ENCODE measurements at regions not wholly inside any gene's neighbourhood (a gene's known extent, or its start where the extent isn't known, plus 50 kb on each side); places are given as distances from the start of the nearest gene placed in this dataset.
A peak's percentile ranks its signal among the peaks of the same experiment; 100 is the strongest.

GRCh38 chr14:22409006-22409405, 180.0 kb downstream of the DAD1 start:
- 70% methylated on average over 3 of the region's 3 CpGs for WGBS
- Histone ChIP-seq H3K27me3 (no peaks in the 10 kb centered on the region), H3K27ac (no peak overlapping the region), H3K9me3 (no peaks in the 10 kb centered on the region), H3K4me3 (no peak overlapping the region), H3K4me1 (peaks cover 5% of the 10 kb centered on the region), H3K36me3 (no peaks in the 10 kb centered on the region)
- TF ChIP-seq POLR2A (IDR thresholded peaks at IDR 0.05): no peak
- TF ChIP-seq CTCF (IDR thresholded peaks at IDR 0.05): no peak
- TF ChIP-seq POLR2AphosphoS5 (IDR thresholded peaks at IDR 0.05): no peak
- no peak for TF ChIP-seq EP300 (IDR thresholded peaks at IDR 0.05)
- DNase-seq (ENCODE audit: low spot score in 2 of 2): no peak

- no peaks in the 10 kb centered on the region for H3K27me3 ChIP-seq
- WGBS: 92% methylated on average over 2 of the region's 2 CpGs
Observed at GRCh38 chr14:22408547-22408946, 180.5 kb downstream of the DAD1 start.

GRCh38 chr14:22407033-22407432, 182.0 kb downstream of the DAD1 start:
- no peak for TF ChIP-seq POLR2AphosphoS5 (IDR thresholded peaks at IDR 0.05)
- H3K27me3 ChIP-seq: no peaks in the 10 kb centered on the region
- H3K4me1 ChIP-seq: no peaks in the 10 kb centered on the region
- no peak overlapping the region for H3K4me3 ChIP-seq
- H3K36me3 ChIP-seq: no peaks in the 10 kb centered on the region
- H3K27ac ChIP-seq: no peak overlapping the region
- 90% methylated on average over 6 of the region's 6 CpGs for WGBS
- H3K9me3 ChIP-seq: no peaks in the 10 kb centered on the region
- no peak for DNase-seq (ENCODE audit: low spot score in 2 of 2)

More at GRCh38 chr14:22408547-22408946, 180.5 kb downstream of the DAD1 start:
- no peak for TF ChIP-seq POLR2AphosphoS5 (IDR thresholded peaks at IDR 0.05)
- TF ChIP-seq POLR2A (IDR thresholded peaks at IDR 0.05): no peak
- no peak for TF ChIP-seq CTCF (IDR thresholded peaks at IDR 0.05)
- TF ChIP-seq EP300 (IDR thresholded peaks at IDR 0.05): no peak
- Histone ChIP-seq H3K36me3 (no peaks in the 10 kb centered on the region), H3K27ac (no peak overlapping the region), H3K9me3 (no peaks in the 10 kb centered on the region), H3K4me3 (no peak overlapping the region), H3K4me1 (peaks cover 5% of the 10 kb centered on the region)
- no peak for DNase-seq (ENCODE audit: low spot score in 2 of 2)

- no peaks in the 10 kb centered on the region for H3K36me3 ChIP-seq
- DNase-seq (ENCODE audit: low spot score in 2 of 2): no peak
- H3K9me3 ChIP-seq: no peaks in the 10 kb centered on the region
- TF ChIP-seq POLR2A (IDR thresholded peaks at IDR 0.05): no peak
- no peak for TF ChIP-seq EP300 (IDR thresholded peaks at IDR 0.05)
- peaks cover 6% of the 10 kb centered on the region for H3K4me1 ChIP-seq
- no peak overlapping the region for H3K27ac ChIP-seq
- H3K27me3 ChIP-seq: no peaks in the 10 kb centered on the region
- no peak overlapping the region for H3K4me3 ChIP-seq
- WGBS: 72% methylated on average over 1 of the region's 1 CpG
Observed at GRCh38 chr14:22405201-22405600, 183.8 kb downstream of the DAD1 start.

GRCh38 chr14:22403296-22403695, 185.7 kb downstream of the DAD1 start:
- 83% methylated on average over 4 of the region's 4 CpGs for WGBS
- TF ChIP-seq POLR2A (IDR thresholded peaks at IDR 0.05) (no peak), EP300 (IDR thresholded peaks at IDR 0.05) (no peak)
- DNase-seq (ENCODE audit: low spot score in 2 of 2): no peak
- Histone ChIP-seq H3K9me3 (no peaks in the 10 kb centered on the region), H3K27me3 (no peaks in the 10 kb centered on the region), H3K27ac (no peak overlapping the region), H3K36me3 (no peaks in the 10 kb centered on the region), H3K4me3 (no peak overlapping the region), H3K4me1 (peaks cover 8% of the 10 kb centered on the region)

- no peaks in the 10 kb centered on the region for H3K9me3 ChIP-seq
- TF ChIP-seq POLR2AphosphoS5 (IDR thresholded peaks at IDR 0.05) (no peak), EP300 (IDR thresholded peaks at IDR 0.05) (no peak), CTCF (IDR thresholded peaks at IDR 0.05) (no peak), POLR2A (IDR thresholded peaks at IDR 0.05) (no peak)
- H3K27ac ChIP-seq: peak overlapping the region; percentile 10
- H3K36me3 ChIP-seq: no peaks in the 10 kb centered on the region
- peaks cover 8% of the 10 kb centered on the region for H3K4me1 ChIP-seq
- 53% methylated on average over 3 of the region's 3 CpGs for WGBS
- no peak for DNase-seq (ENCODE audit: low spot score in 2 of 2)
- no peak overlapping the region for H3K4me3 ChIP-seq
- no peaks in the 10 kb centered on the region for H3K27me3 ChIP-seq
Observed at GRCh38 chr14:22400655-22401259, 188.3 kb downstream of the DAD1 start.

- Histone ChIP-seq H3K4me1 (peaks cover 8% of the 10 kb centered on the region), H3K27me3 (no peaks in the 10 kb centered on the region), H3K36me3 (no peaks in the 10 kb centered on the region), H3K4me3 (no peak overlapping the region), H3K27ac (no peak overlapping the region), H3K9me3 (no peaks in the 10 kb centered on the region)
- DNase-seq (ENCODE audit: low spot score in 2 of 2): no peak
- no peak for TF ChIP-seq EP300 (IDR thresholded peaks at IDR 0.05)
- no peak for TF ChIP-seq POLR2AphosphoS5 (IDR thresholded peaks at IDR 0.05)
- 69% methylated on average over 2 of the region's 2 CpGs for WGBS
Observed at GRCh38 chr14:22399776-22400175, 189.2 kb downstream of the DAD1 start.
